IMR-90 (cell line): ENCODE measurements at regions not wholly inside any gene's neighbourhood (a gene's known extent, or its start where the extent isn't known, plus 50 kb on each side); places are given as distances from the start of the nearest gene placed in this dataset.

ENCODE experiments used
- ATAC-seq: fragments of 200-7000 bp; cut with Tn5 transposase; 2 replicates; pipeline ENCODE4 v1.9.1; 2020; ENCODE audit warnings: low read depth, mild to moderate bottlenecking, moderate library complexity
- BruUV-seq: library from RNA; stranded (reverse); fragments of 400-500 nt; replicated peaks from 2 replicates; lab custom pipeline; 2021; lab: Mats Ljungman, UMichigan
- CTCF ChIA-PET: fragments of 300-600 bp; formaldehyde crosslinking; extraction: SDS; loops from one replicate; lab custom pipeline; 2021; ENCODE audit warnings: antibody characterized with exemption; lab: Yijun Ruan, JAX
- POLR2A ChIA-PET: fragments of 300-600 bp; sonication (Branson Sonifier 250); formaldehyde crosslinking; loops from one replicate; lab custom pipeline; 2022; ENCODE audit warnings: antibody characterized with exemption; ENCODE audit not compliant: unreplicated experiment; lab: Charles Lee
- DNase-seq: peaks from one replicate; pipeline ENCODE4 v3.0.0; 2013
- H2AFZ ChIP-seq: replicated peaks from 2 replicates; pipeline ENCODE3; 2013; ENCODE audit warnings: low read length, mild to moderate bottlenecking; ENCODE audit not compliant: poor library complexity
- H2AK5ac ChIP-seq: 2 replicates; pipeline ENCODE4 v1.6.1; 2013; ENCODE audit warnings: low read depth, low read length, inconsistent platforms
- H2AK9ac ChIP-seq: replicated peaks from 2 replicates; pipeline ENCODE3; 2013; ENCODE audit warnings: mild to moderate bottlenecking, low read depth, low read length, moderate library complexity; ENCODE audit not compliant: poor library complexity
- H2BK120ac ChIP-seq: 2 replicates; pipeline ENCODE4 v1.6.1; 2013; ENCODE audit warnings: low read depth, low read length, inconsistent platforms
- H2BK15ac ChIP-seq: 3 replicates; pipeline ENCODE4 v1.6.1; 2013; ENCODE audit warnings: low read depth, low read length, inconsistent platforms
- H2BK20ac ChIP-seq: 2 replicates; pipeline ENCODE4 v1.6.1; 2013; ENCODE audit warnings: low read depth, mild to moderate bottlenecking, inconsistent platforms, low read length, moderate library complexity
- H2BK5ac ChIP-seq: 2 replicates; pipeline ENCODE4 v1.6.1; 2013; ENCODE audit warnings: mild to moderate bottlenecking, low read depth, low read length, inconsistent platforms; ENCODE audit not compliant: poor library complexity, severe bottlenecking
- H3K14ac ChIP-seq: replicated peaks from 2 replicates; pipeline ENCODE4 v1.6.1; 2013; ENCODE audit warnings: low read depth, low read length, inconsistent platforms
- H3K18ac ChIP-seq: 2 replicates; pipeline ENCODE4 v1.6.1; 2013; ENCODE audit warnings: low read depth, low read length, control low read depth
- H3K23ac ChIP-seq: 2 replicates; pipeline ENCODE4 v1.6.1; 2013; ENCODE audit warnings: low read depth, low read length, inconsistent platforms
- H3K27ac ChIP-seq: 2 replicates; pipeline ENCODE4 v1.5.1; 2013; ENCODE audit warnings: mild to moderate bottlenecking, control low read depth, low read length; ENCODE audit not compliant: insufficient read depth
- H3K27me3 ChIP-seq: 2 replicates; pipeline ENCODE4 v1.6.1; 2013; ENCODE audit warnings: low read length; ENCODE audit not compliant: control insufficient read depth, insufficient read depth
- H3K36me3 ChIP-seq: 2 replicates; pipeline ENCODE4 v1.6.1; 2013; ENCODE audit warnings: low read length, mixed read lengths; ENCODE audit not compliant: control insufficient read depth, insufficient read depth
- H3K4ac ChIP-seq: 2 replicates; pipeline ENCODE4 v1.6.1; 2013; ENCODE audit warnings: low read depth, low read length, inconsistent platforms
- H3K4me1 ChIP-seq: 2 replicates; pipeline ENCODE4 v1.6.1; 2013; ENCODE audit warnings: low read length, mixed read lengths; ENCODE audit not compliant: control insufficient read depth, insufficient read depth
- H3K4me2 ChIP-seq: 2 replicates; pipeline ENCODE4 v1.6.1; 2013; ENCODE audit warnings: low read depth, mild to moderate bottlenecking, control low read depth, low read length, moderate library complexity
- H3K4me3 ChIP-seq: 2 replicates; pipeline ENCODE4 v1.5.1; 2013; ENCODE audit warnings: low read depth, mild to moderate bottlenecking, control low read depth, low read length, moderate library complexity; ENCODE audit not compliant: insufficient read depth
- H3K56ac ChIP-seq: 2 replicates; pipeline ENCODE4 v1.6.1; 2013; ENCODE audit warnings: low read length, inconsistent platforms; ENCODE audit not compliant: insufficient read depth; ENCODE audit errors: extremely low read depth
- H3K79me1 ChIP-seq, 2 experiments: 2 replicates each; pipeline ENCODE4 v1.6.1; 2013; ENCODE audit warnings: low read length in 2 of 2, inconsistent platforms in 1 of 2, low read depth in 1 of 2
- H3K9ac ChIP-seq: 2 replicates; pipeline ENCODE4 v1.6.1; 2013; ENCODE audit warnings: low read depth, low read length, control low read depth
- H3K9me1 ChIP-seq: 2 replicates; pipeline ENCODE4 v1.6.1; 2013; ENCODE audit warnings: low read length, inconsistent platforms; ENCODE audit not compliant: insufficient read depth
- H3K9me3 ChIP-seq: 2 replicates; pipeline ENCODE4 v1.6.1; 2013; ENCODE audit warnings: low read length; ENCODE audit not compliant: control insufficient read depth, insufficient read depth
- H4K20me1 ChIP-seq: 2 replicates; pipeline ENCODE4 v1.6.1; 2013; ENCODE audit warnings: low read length, inconsistent platforms; ENCODE audit not compliant: insufficient read depth
- H4K5ac ChIP-seq: 2 replicates; pipeline ENCODE4 v1.6.1; 2013; ENCODE audit warnings: mild to moderate bottlenecking, low read depth, low read length, control low read depth
- H4K8ac ChIP-seq, 2 experiments: 2 replicates each; pipeline ENCODE4 v1.6.1; 2013; ENCODE audit warnings: low read depth in 2 of 2, low read length in 2 of 2, control low read depth in 1 of 2, inconsistent platforms in 1 of 2
- H4K91ac ChIP-seq: 2 replicates; pipeline ENCODE4 v1.6.1; 2013; ENCODE audit warnings: low read depth, low read length, inconsistent platforms; ENCODE audit not compliant: insufficient read depth
- ELK1 ChIP-seq: fragments of 150-350 bp; IDR thresholded peaks from 2 replicates; pipeline ENCODE4 v1.6.1; 2016; ENCODE audit warnings: low read depth, mild to moderate bottlenecking, low read length, moderate library complexity, borderline replicate concordance
- MAFK ChIP-seq: IDR thresholded peaks from 2 replicates; pipeline ENCODE4 v1.6.1; 2012; ENCODE audit warnings: low read depth, low read length, improper control_type of control experiment
- NFE2L2 ChIP-seq: fragments of 150-350 bp; IDR thresholded peaks from 2 replicates; pipeline ENCODE4 v1.6.1; 2016; ENCODE audit warnings: low read depth, mild to moderate bottlenecking, low read length
- POLR2A ChIP-seq: IDR thresholded peaks from 2 replicates; pipeline ENCODE4 v1.6.1; 2012; ENCODE audit warnings: mild to moderate bottlenecking, low read depth, low read length
- RAD21 ChIP-seq: IDR thresholded peaks from 2 replicates; pipeline ENCODE4 v1.6.1; 2012; ENCODE audit warnings: low read length, improper control_type of control experiment
- RCOR1 ChIP-seq: IDR thresholded peaks from 2 replicates; pipeline ENCODE4 v1.6.1; 2012; ENCODE audit warnings: mild to moderate bottlenecking, low read length, improper control_type of control experiment; ENCODE audit not compliant: insufficient replicate concordance
- dilution Hi-C: fragments of 300-500 bp; cut with HindIII; formaldehyde crosslinking; loops from one replicate; pipeline ENCODE4 v1.14.3; 2018; ENCODE audit warnings: low sequenced_read_pairs; ENCODE audit not compliant: unreplicated experiment
- in situ Hi-C: fragments of 300-500 bp; cut with MboI; formaldehyde crosslinking; loops from 3 replicates; pipeline ENCODE4 v1.14.3; 2019; ENCODE audit warnings: low sequenced_read_pairs, inconsistent platforms, mixed read lengths
- intact Hi-C: fragments of 100-400 bp; cut with micrococcal nuclease; formaldehyde crosslinking; loops from 2 replicates; pipeline ENCODE4 v1.10.0; 2022

GRCh38 chr2:217178341-217178740 lies 318.5 kb upstream of the TNP1 start:
- dilution Hi-C loops: no loop called here
- Histone ChIP-seq H3K27me3 (no peaks in the 10 kb centered on the region), H3K36me3 (no peaks in the 10 kb centered on the region), H4K5ac (no peak overlapping the region), H3K9me3 (peaks cover 4% of the 10 kb centered on the region; the same call in 1 of the 2 replicates), H3K18ac (no peak overlapping the region), H3K9me1 (0 out of 2 replicates have a peak, but pooled peaks cover under 1% of the 10 kb centered on the region), H4K8ac (no peak overlapping the region), H2AK5ac (no peak overlapping the region), H3K23ac (no peak overlapping the region), H4K20me1 (no peaks in the 10 kb centered on the region), H3K4ac (no peak overlapping the region), H3K4me1 (no peaks in the 10 kb centered on the region; the same call in 1 of the 2 replicates), H2BK5ac (no peak overlapping the region), H2AK9ac (no peak overlapping the region), H3K4me2 (no peak overlapping the region), H2BK20ac (no peak overlapping the region), H3K4me3 (no peak overlapping the region), H2AFZ (no peak overlapping the region), H3K79me1 (no peaks in the 10 kb centered on the region), H2BK15ac (no peak overlapping the region), H2BK120ac (no peak overlapping the region), H3K14ac (no peak overlapping the region), H4K91ac (no peak overlapping the region), H3K56ac (no peak overlapping the region), H3K27ac (no peak overlapping the region), H3K9ac (no peak overlapping the region)
- CTCF ChIA-PET: no interaction called here
- DNase-seq (no peak), ATAC-seq (no peak)
- in situ Hi-C loops: no loop called here
- no peak for TF ChIP-seq NFE2L2
- no peak for TF ChIP-seq RCOR1
- TF ChIP-seq ELK1: no peak
- TF ChIP-seq POLR2A: no peak
- TF ChIP-seq MAFK: no peak
- no peak for TF ChIP-seq RAD21
- intact Hi-C loops: no loop called here
- POLR2A ChIA-PET: no interaction called here
- no TSS peak for BruUV-seq
